Panc1 (cell line): ENCODE measurements at regions not wholly inside any gene's neighbourhood (a gene's known extent, or its start where the extent isn't known, plus 50 kb on each side); places are given as distances from the start of the nearest gene placed in this dataset.

Experiments used
- ATAC-seq: fragments of 200-7000 bp; cut with Tn5 transposase; 2 replicates; pipeline ENCODE4 v1.9.1; 2020; ENCODE audit warnings: mild to moderate bottlenecking, moderate library complexity
- BruUV-seq: library from RNA; stranded (reverse); fragments of 400-500 nt; replicated peaks from 2 replicates; lab custom pipeline; 2021; lab: Mats Ljungman, UMichigan
- CTCF ChIA-PET: fragments of 300-600 bp; sonication (Branson Sonifier 250); formaldehyde crosslinking; loops from one replicate; lab custom pipeline; 2022; ENCODE audit warnings: antibody characterized with exemption; lab: Charles Lee
- POLR2A ChIA-PET: fragments of 300-600 bp; sonication (Branson Sonifier 250); formaldehyde crosslinking; loops from one replicate; lab custom pipeline; 2022; ENCODE audit warnings: antibody characterized with exemption; lab: Charles Lee
- DNase-seq: peaks from one replicate; pipeline ENCODE4 v3.0.0-alpha.2; 2010; ENCODE audit warnings: low read depth, low spot score
- H3K27ac ChIP-seq: 2 replicates; pipeline ENCODE4 v1.5.1; 2011; ENCODE audit warnings: mild to moderate bottlenecking, low read length, inconsistent platforms
- H3K27me3 ChIP-seq: fragments of 200-500 bp; sonication (Bioruptor generic); 2 replicates; pipeline ENCODE4 v1.6.0; 2014; ENCODE audit warnings: low read length, inconsistent platforms; ENCODE audit not compliant: control insufficient read depth, insufficient read depth
- H3K36me3 ChIP-seq: fragments of 200-500 bp; sonication (Bioruptor generic); 2 replicates; pipeline ENCODE4 v1.5.1; 2014; ENCODE audit warnings: inconsistent platforms, mild to moderate bottlenecking, low read length, moderate library complexity; ENCODE audit not compliant: control insufficient read depth, insufficient read depth
- H3K4me1 ChIP-seq: 2 replicates; pipeline ENCODE4 v1.5.1; 2011; ENCODE audit warnings: inconsistent platforms, mild to moderate bottlenecking, low read length, moderate library complexity; ENCODE audit not compliant: control insufficient read depth, insufficient read depth
- H3K4me3 ChIP-seq, 2 experiments: 2 replicates each; pipeline ENCODE4 v1.5.1; 2011 to 2012; ENCODE audit warnings: low read depth in 2 of 2, low read length in 2 of 2, mild to moderate bottlenecking in 2 of 2, inconsistent platforms in 1 of 2, moderate library complexity in 1 of 2
- H3K9me3 ChIP-seq: fragments of 200-500 bp; sonication (Bioruptor generic); 2 replicates; pipeline ENCODE4 v1.5.1; 2014; ENCODE audit warnings: low read depth, mild to moderate bottlenecking, inconsistent platforms, low read length, moderate library complexity; ENCODE audit not compliant: control insufficient read depth, insufficient read depth
- CTCF ChIP-seq: fragments of 450-650 bp; IDR thresholded peaks from 2 replicates; pipeline ENCODE4 v1.5.1; 2017; ENCODE audit warnings: mild to moderate bottlenecking
- POLR2AphosphoS5 ChIP-seq: IDR thresholded peaks from 2 replicates; pipeline ENCODE4 v1.6.1; 2012; ENCODE audit warnings: mild to moderate bottlenecking, low read depth, low read length, moderate library complexity
- SIN3A ChIP-seq: IDR thresholded peaks from 2 replicates; pipeline ENCODE4 v1.6.1; 2012; ENCODE audit warnings: low read depth, mild to moderate bottlenecking, low read length, moderate library complexity, borderline replicate concordance; ENCODE audit not compliant: insufficient read depth
- TCF7L2 ChIP-seq: IDR thresholded peaks from 2 replicates; pipeline ENCODE4 v1.6.1; 2011; ENCODE audit warnings: mild to moderate bottlenecking, low read depth, low read length, inconsistent platforms
- in situ Hi-C: cut with HindIII; loops from 2 replicates; pipeline ENCODE4 v1.10.0; 2016; ENCODE audit warnings: low sequenced_read_pairs, low pct_unique_long_range_greater_than_20kb
- intact Hi-C: fragments of 100-400 bp; cut with micrococcal nuclease; formaldehyde crosslinking; loops from one replicate; pipeline ENCODE4 v1.10.0; 2022; ENCODE audit not compliant: unreplicated experiment
- TF ChIP-seq, protein P1 (sequence below), 2 experiments: IDR thresholded peaks; 2 replicates each; pipeline ENCODE4 v1.6.1; 2011 to 2012; ENCODE audit warnings: low read depth in 2 of 2, control low read depth in 1 of 2, low read length in 1 of 2, mild to moderate bottlenecking in 1 of 2, moderate library complexity in 1 of 2; ENCODE audit not compliant: insufficient read depth in 1 of 2

DNA sequence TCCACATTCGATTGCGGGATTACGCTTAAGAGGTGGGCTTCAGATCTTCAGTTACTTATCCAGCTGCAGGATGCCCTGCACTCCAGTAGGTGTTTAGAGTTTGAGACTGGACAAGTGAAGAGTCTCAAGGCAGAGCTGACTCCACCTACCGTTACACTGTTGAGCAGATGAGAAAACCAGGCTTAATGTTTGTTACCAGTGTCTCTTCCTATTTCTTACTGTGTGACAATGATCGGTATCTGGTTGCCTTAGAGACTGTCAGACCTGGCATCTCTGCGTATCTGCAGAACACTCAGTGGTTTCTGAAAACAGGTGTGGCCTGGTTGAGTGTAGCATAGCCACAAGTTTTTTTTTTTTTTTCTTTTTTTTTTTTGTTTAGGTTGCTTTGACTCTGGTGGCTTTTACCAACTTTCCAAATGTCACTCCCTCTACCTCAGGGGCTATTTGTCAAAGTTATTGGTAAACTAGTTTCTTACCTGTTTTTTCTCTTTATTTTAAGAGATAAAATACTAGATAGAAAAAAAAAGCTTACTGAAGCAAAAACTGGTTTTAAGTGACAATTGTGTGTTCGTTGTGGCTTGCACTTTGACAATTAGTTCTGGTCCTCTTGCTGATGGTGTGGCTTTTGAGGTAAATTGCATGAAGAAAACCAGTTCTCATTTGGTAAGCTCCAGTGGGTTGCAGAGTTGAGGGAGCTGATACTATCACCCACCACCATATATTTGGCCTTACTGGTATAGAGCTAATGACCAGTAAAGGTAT is 284.8 kb downstream of the ETS1 start:
- Histone ChIP-seq H3K9me3 (no peaks in the 10 kb centered on the region), H3K27me3 (no peaks in the 10 kb centered on the region), H3K36me3 (no peaks in the 10 kb centered on the region), H3K4me1 (no peaks in the 10 kb centered on the region), H3K27ac (no peak overlapping the region), H3K4me3 (no peak overlapping the region)
- ATAC-seq, result no peak
- BruUV-seq, result no TSS peak
- no peak for DNase-seq
- POLR2A ChIA-PET, result interaction anchor here (0.7 kb wide), 1 partner anchor 1710 kb away, joined by 8 read pairs; no protein-coding TSS in a partner anchor
- intact Hi-C loops (no loop called here), in situ Hi-C loops (no loop called here)
- CTCF ChIA-PET, result interaction anchor here (0.7 kb wide), 1 partner anchor 328 kb away, joined by 3 read pairs; no protein-coding TSS in a partner anchor
- TF ChIP-seq POLR2AphosphoS5 (no peak), CTCF (no peak), TCF7L2 (no peak), SIN3A (no peak)
- TF ChIP-seq, protein P1, sequence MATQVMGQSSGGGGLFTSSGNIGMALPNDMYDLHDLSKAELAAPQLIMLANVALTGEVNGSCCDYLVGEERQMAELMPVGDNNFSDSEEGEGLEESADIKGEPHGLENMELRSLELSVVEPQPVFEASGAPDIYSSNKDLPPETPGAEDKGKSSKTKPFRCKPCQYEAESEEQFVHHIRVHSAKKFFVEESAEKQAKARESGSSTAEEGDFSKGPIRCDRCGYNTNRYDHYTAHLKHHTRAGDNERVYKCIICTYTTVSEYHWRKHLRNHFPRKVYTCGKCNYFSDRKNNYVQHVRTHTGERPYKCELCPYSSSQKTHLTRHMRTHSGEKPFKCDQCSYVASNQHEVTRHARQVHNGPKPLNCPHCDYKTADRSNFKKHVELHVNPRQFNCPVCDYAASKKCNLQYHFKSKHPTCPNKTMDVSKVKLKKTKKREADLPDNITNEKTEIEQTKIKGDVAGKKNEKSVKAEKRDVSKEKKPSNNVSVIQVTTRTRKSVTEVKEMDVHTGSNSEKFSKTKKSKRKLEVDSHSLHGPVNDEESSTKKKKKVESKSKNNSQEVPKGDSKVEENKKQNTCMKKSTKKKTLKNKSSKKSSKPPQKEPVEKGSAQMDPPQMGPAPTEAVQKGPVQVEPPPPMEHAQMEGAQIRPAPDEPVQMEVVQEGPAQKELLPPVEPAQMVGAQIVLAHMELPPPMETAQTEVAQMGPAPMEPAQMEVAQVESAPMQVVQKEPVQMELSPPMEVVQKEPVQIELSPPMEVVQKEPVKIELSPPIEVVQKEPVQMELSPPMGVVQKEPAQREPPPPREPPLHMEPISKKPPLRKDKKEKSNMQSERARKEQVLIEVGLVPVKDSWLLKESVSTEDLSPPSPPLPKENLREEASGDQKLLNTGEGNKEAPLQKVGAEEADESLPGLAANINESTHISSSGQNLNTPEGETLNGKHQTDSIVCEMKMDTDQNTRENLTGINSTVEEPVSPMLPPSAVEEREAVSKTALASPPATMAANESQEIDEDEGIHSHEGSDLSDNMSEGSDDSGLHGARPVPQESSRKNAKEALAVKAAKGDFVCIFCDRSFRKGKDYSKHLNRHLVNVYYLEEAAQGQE (IDR thresholded peaks at IDR 0.05; ENCODE audit: insufficient read depth in 1 of 2, low read depth in 2 of 2, low read length in 1 of 2), result no peak

GRCh38 chr11:128301756-128302155 is 285.6 kb downstream of the ETS1 start:
- CTCF ChIA-PET, result no interaction called here
- Histone ChIP-seq H3K4me1 (no peaks in the 10 kb centered on the region), H3K27ac (no peak overlapping the region), H3K27me3 (no peaks in the 10 kb centered on the region), H3K4me3 (no peak overlapping the region), H3K9me3 (no peaks in the 10 kb centered on the region), H3K36me3 (no peaks in the 10 kb centered on the region)
- POLR2A ChIA-PET, result no interaction called here
- ATAC-seq (no peak), DNase-seq (no peak)
- BruUV-seq, result no TSS peak
- no peak for TF ChIP-seq POLR2AphosphoS5
- no peak for TF ChIP-seq SIN3A
- TF ChIP-seq TCF7L2, result no peak
- TF ChIP-seq, protein P1 (IDR thresholded peaks at IDR 0.05; ENCODE audit: insufficient read depth in 1 of 2, low read depth in 2 of 2, low read length in 1 of 2), result no peak
- TF ChIP-seq CTCF, result no peak
- intact Hi-C loops, result no loop called here
- in situ Hi-C loops, result no loop called here
